HEK293 (cell line): ENCODE measurements at regions not wholly inside any gene's neighbourhood (a gene's known extent, or its start where the extent isn't known, plus 50 kb on each side); places are given as distances from the start of the nearest gene placed in this dataset.

ENCODE experiments used
- EGR2 ChIP-seq: fragments of 450-650 bp; formaldehyde crosslinking; IDR thresholded peaks from 2 replicates; pipeline ENCODE4 v1.5.1; 2016; ENCODE audit warnings: low read depth, missing biosample characterization, missing genetic modification characterization
- GFI1B ChIP-seq: fragments of 450-650 bp; formaldehyde crosslinking; IDR thresholded peaks from 2 replicates; pipeline ENCODE4 v1.5.1; 2016; ENCODE audit warnings: missing biosample characterization, missing genetic modification characterization
- GLI2 ChIP-seq: fragments of 450-650 bp; formaldehyde crosslinking; IDR thresholded peaks from 2 replicates; pipeline ENCODE4; 2017; ENCODE audit warnings: missing biosample characterization, missing genetic modification characterization, low read depth, borderline replicate concordance
- KLF7 ChIP-seq: fragments of 450-650 bp; formaldehyde crosslinking; IDR thresholded peaks from 2 replicates; pipeline ENCODE4 v1.5.1; 2016; ENCODE audit warnings: missing biosample characterization, missing genetic modification characterization, borderline replicate concordance
- SCRT2 ChIP-seq: fragments of 450-650 bp; formaldehyde crosslinking; IDR thresholded peaks from 2 replicates; pipeline ENCODE4 v1.5.1; 2016; ENCODE audit warnings: missing biosample characterization, missing genetic modification characterization
- TCF7L2 ChIP-seq: IDR thresholded peaks from 2 replicates; pipeline ENCODE4 v1.6.1; 2011; ENCODE audit warnings: low read depth, mild to moderate bottlenecking, inconsistent platforms, low read length, moderate library complexity, borderline replicate concordance
- ZBTB8A ChIP-seq: fragments of 450-650 bp; formaldehyde crosslinking; IDR thresholded peaks from 2 replicates; pipeline ENCODE4 v1.5.1; 2016; ENCODE audit warnings: missing biosample characterization, missing genetic modification characterization
- ZNF280D ChIP-seq: fragments of 450-650 bp; formaldehyde crosslinking; IDR thresholded peaks from 2 replicates; pipeline ENCODE4 v1.5.1; 2016; ENCODE audit warnings: missing biosample characterization, missing genetic modification characterization
- ZNF311 ChIP-seq: fragments of 450-650 bp; formaldehyde crosslinking; IDR thresholded peaks from 2 replicates; pipeline ENCODE4 v1.5.1; 2017; ENCODE audit warnings: missing biosample characterization, missing genetic modification characterization, borderline replicate concordance
- ZNF48 ChIP-seq: fragments of 450-650 bp; formaldehyde crosslinking; IDR thresholded peaks from 2 replicates; pipeline ENCODE4 v1.5.1; 2016; ENCODE audit warnings: missing biosample characterization, missing genetic modification characterization
- ZNF518A ChIP-seq: fragments of 450-650 bp; formaldehyde crosslinking; conservative IDR thresholded peaks from 2 replicates; pipeline ENCODE4 v1.5.1; 2016; ENCODE audit warnings: low read depth, missing biosample characterization, missing genetic modification characterization
- ZNF621 ChIP-seq: fragments of 450-650 bp; formaldehyde crosslinking; IDR thresholded peaks from 2 replicates; pipeline ENCODE4 v1.5.1; 2017; ENCODE audit warnings: missing biosample characterization, missing genetic modification characterization
- ZNF692 ChIP-seq: fragments of 450-650 bp; formaldehyde crosslinking; IDR thresholded peaks from 2 replicates; pipeline ENCODE4 v1.5.1; 2016; ENCODE audit warnings: missing biosample characterization, missing genetic modification characterization
- ZNF747 ChIP-seq: fragments of 450-650 bp; formaldehyde crosslinking; IDR thresholded peaks from 2 replicates; pipeline ENCODE4 v1.5.1; 2016; ENCODE audit warnings: missing biosample characterization, missing genetic modification characterization
- ZNF785 ChIP-seq: fragments of 450-650 bp; formaldehyde crosslinking; IDR thresholded peaks from 2 replicates; pipeline ENCODE4 v1.5.1; 2016; ENCODE audit warnings: missing biosample characterization, missing genetic modification characterization
- ZNF843 ChIP-seq: fragments of 450-650 bp; formaldehyde crosslinking; IDR thresholded peaks from 2 replicates; pipeline ENCODE4 v1.5.1; 2016; ENCODE audit warnings: missing biosample characterization, missing genetic modification characterization
- ZSCAN16 ChIP-seq: fragments of 450-650 bp; formaldehyde crosslinking; IDR thresholded peaks from 2 replicates; pipeline ENCODE4 v1.5.1; 2016; ENCODE audit warnings: missing biosample characterization, missing genetic modification characterization
- TF ChIP-seq, protein P1 (sequence below): fragments of 450-650 bp; IDR thresholded peaks from 2 replicates; pipeline ENCODE4 v1.5.1; 2018; ENCODE audit warnings: missing biosample characterization, mild to moderate bottlenecking, missing genetic modification characterization
- TF ChIP-seq, protein P2 (sequence below): fragments of 450-650 bp; formaldehyde crosslinking; IDR thresholded peaks from 2 replicates; pipeline ENCODE4 v1.5.1; 2016; ENCODE audit warnings: missing biosample characterization, missing genetic modification characterization
- TF ChIP-seq, protein P3 (sequence below): fragments of 450-650 bp; formaldehyde crosslinking; IDR thresholded peaks from 2 replicates; pipeline ENCODE4 v1.5.1; 2017; ENCODE audit warnings: missing biosample characterization, missing genetic modification characterization

GRCh38 chr2:142290931-142291330, 160.1 kb upstream of the LRP1B start (continued):
- TF ChIP-seq ZNF518A (tag by site-specific recombination): no peak
- peak; percentile 58 for TF ChIP-seq ZNF692
- TF ChIP-seq GLI2: no peak
- TF ChIP-seq ZNF48 (tag by site-specific recombination): no peak
- no peak for TF ChIP-seq TCF7L2
- TF ChIP-seq EGR2: no peak
- peak; percentile 27; the same call in 1 of the 2 replicates for TF ChIP-seq ZNF843 (tag by site-specific recombination)
- no peak for TF ChIP-seq SCRT2
- no peak for TF ChIP-seq ZNF747
- TF ChIP-seq, protein P1, sequence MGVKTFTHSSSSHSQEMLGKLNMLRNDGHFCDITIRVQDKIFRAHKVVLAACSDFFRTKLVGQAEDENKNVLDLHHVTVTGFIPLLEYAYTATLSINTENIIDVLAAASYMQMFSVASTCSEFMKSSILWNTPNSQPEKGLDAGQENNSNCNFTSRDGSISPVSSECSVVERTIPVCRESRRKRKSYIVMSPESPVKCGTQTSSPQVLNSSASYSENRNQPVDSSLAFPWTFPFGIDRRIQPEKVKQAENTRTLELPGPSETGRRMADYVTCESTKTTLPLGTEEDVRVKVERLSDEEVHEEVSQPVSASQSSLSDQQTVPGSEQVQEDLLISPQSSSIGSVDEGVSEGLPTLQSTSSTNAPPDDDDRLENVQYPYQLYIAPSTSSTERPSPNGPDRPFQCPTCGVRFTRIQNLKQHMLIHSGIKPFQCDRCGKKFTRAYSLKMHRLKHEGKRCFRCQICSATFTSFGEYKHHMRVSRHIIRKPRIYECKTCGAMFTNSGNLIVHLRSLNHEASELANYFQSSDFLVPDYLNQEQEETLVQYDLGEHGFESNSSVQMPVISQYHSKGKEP (tag by site-specific recombination): peak; percentile 85
- no peak for TF ChIP-seq KLF7 (tag by site-specific recombination)
- TF ChIP-seq GFI1B (tag by site-specific recombination): no peak
- no peak for TF ChIP-seq ZNF785
- no peak for TF ChIP-seq ZNF311 (tag by site-specific recombination)
- TF ChIP-seq, protein P2, sequence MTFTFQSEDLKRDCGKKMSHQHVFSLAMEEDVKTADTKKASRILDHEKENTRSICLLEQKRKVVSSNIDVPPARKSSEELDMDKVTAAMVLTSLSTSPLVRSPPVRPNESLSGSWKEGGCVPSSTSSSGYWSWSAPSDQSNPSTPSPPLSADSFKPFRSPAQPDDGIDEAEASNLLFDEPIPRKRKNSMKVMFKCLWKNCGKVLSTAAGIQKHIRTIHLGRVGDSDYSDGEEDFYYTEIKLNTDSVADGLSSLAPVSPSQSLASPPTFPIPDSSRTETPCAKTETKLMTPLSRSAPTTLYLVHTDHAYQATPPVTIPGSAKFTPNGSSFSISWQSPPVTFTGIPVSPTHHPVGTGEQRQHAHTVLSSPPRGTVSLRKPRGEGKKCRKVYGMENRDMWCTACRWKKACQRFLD (tag by site-specific recombination): no peak
- no peak for TF ChIP-seq ZNF280D
- TF ChIP-seq, protein P3, sequence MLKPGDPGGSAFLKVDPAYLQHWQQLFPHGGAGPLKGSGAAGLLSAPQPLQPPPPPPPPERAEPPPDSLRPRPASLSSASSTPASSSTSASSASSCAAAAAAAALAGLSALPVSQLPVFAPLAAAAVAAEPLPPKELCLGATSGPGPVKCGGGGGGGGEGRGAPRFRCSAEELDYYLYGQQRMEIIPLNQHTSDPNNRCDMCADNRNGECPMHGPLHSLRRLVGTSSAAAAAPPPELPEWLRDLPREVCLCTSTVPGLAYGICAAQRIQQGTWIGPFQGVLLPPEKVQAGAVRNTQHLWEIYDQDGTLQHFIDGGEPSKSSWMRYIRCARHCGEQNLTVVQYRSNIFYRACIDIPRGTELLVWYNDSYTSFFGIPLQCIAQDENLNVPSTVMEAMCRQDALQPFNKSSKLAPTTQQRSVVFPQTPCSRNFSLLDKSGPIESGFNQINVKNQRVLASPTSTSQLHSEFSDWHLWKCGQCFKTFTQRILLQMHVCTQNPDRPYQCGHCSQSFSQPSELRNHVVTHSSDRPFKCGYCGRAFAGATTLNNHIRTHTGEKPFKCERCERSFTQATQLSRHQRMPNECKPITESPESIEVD: peak; percentile 69
- no peak for TF ChIP-seq ZNF621 (tag by site-specific recombination)
- TF ChIP-seq ZSCAN16 (tag by site-specific recombination): peak; percentile 90
- TF ChIP-seq ZBTB8A (tag by site-specific recombination): 0 out of 2 replicates have a peak, but pooled peaks have one; percentile 18
- TF ChIP-seq, all 188 proteins: peak for 11
